Vagina (tissue), 2 donors: ENCODE measurements at regions not wholly inside any gene's neighbourhood (a gene's known extent, or its start where the extent isn't known, plus 50 kb on each side); places are given as distances from the start of the nearest gene placed in this dataset.

Experiments used
- DNase-seq, 2 donors: peaks; one replicate each; pipeline ENCODE4 v3.0.0-alpha.2; 2017; ENCODE audit errors: extremely low spot score in 2 of 2
- H3K27ac ChIP-seq: fragments of 200-600 bp; sonication (generic); one replicate; pipeline ENCODE4 v1.5.1; 2019
- H3K27me3 ChIP-seq: fragments of 200-600 bp; sonication (generic); one replicate; pipeline ENCODE4 v1.5.1; 2019
- H3K36me3 ChIP-seq, 2 donors: fragments of 200-600 bp; sonication (generic); one replicate each; pipeline ENCODE4 v1.5.1; 2017 to 2019
- H3K4me1 ChIP-seq: fragments of 200-600 bp; sonication (generic); one replicate; pipeline ENCODE4 v1.5.1; 2019
- H3K4me3 ChIP-seq, 2 donors: fragments of 200-600 bp; sonication (generic); 1 replicate in 1 of 2; 2 replicates in 1 of 2; pipeline ENCODE4 v1.5.1; 2016 to 2019
- H3K9me3 ChIP-seq: fragments of 200-600 bp; sonication (generic); one replicate; pipeline ENCODE4 v1.5.1; 2019
- CTCF ChIP-seq, 3 experiments: fragments of 450-650 bp in 2 of 3; fragments of 200-600 bp in 1 of 3; sonication (generic) in 1 of 3; IDR thresholded peaks; one replicate each; pipeline ENCODE4 v1.5.1; 2017 to 2019; ENCODE audit warnings: antibody characterized with exemption in 3 of 3, mild to moderate bottlenecking in 2 of 3, moderate library complexity in 2 of 3
- POLR2A ChIP-seq, 2 donors: fragments of 450-650 bp; IDR thresholded peaks; one replicate each; pipeline ENCODE4 v1.6.1; 2017; ENCODE audit warnings: antibody characterized with exemption in 2 of 2, mild to moderate bottlenecking in 2 of 2, moderate library complexity in 2 of 2
- POLR2AphosphoS5 ChIP-seq, 2 donors: sonication (generic); formaldehyde crosslinking; IDR thresholded peaks; one replicate each; pipeline ENCODE4 v1.9.0; 2017; ENCODE audit warnings: antibody characterized with exemption in 2 of 2, mild to moderate bottlenecking in 2 of 2, low read depth in 1 of 2; ENCODE audit not compliant: insufficient read depth in 1 of 2
- intact Hi-C: fragments of 100-400 bp; cut with DNase I; formaldehyde crosslinking; loops from one replicate; pipeline ENCODE4 v1.15.1; 2023

GRCh38 chr14:38040411-38040810 lies 167.3 kb upstream of the SSTR1 start:
- no peak overlapping the region for H3K27ac ChIP-seq
- TF ChIP-seq CTCF (IDR thresholded peaks at IDR 0.05) (no peak), POLR2AphosphoS5 (IDR thresholded peaks at IDR 0.05; ENCODE audit: insufficient read depth in 1 of 2, low read depth in 1 of 2) (no peak), POLR2A (IDR thresholded peaks at IDR 0.05) (no peak)
- no peaks in the 10 kb centered on the region for H3K9me3 ChIP-seq
- H3K4me3 ChIP-seq = no peak overlapping the region
- intact Hi-C loops = no loop called here
- H3K36me3 ChIP-seq = no peaks in the 10 kb centered on the region
- no peak for DNase-seq
- H3K4me1 ChIP-seq = no peaks in the 10 kb centered on the region
- H3K27me3 ChIP-seq = no peaks in the 10 kb centered on the region

- H3K36me3 ChIP-seq = no peaks in the 10 kb centered on the region
- H3K9me3 ChIP-seq = no peaks in the 10 kb centered on the region
- no peak overlapping the region for H3K27ac ChIP-seq
- H3K27me3 ChIP-seq = no peaks in the 10 kb centered on the region
- no peak for DNase-seq
- TF ChIP-seq CTCF (IDR thresholded peaks at IDR 0.05) = no peak
- TF ChIP-seq POLR2AphosphoS5 (IDR thresholded peaks at IDR 0.05; ENCODE audit: insufficient read depth in 1 of 2, low read depth in 1 of 2) = no peak
- no peak for TF ChIP-seq POLR2A (IDR thresholded peaks at IDR 0.05)
- H3K4me1 ChIP-seq = no peaks in the 10 kb centered on the region
- H3K4me3 ChIP-seq = no peak overlapping the region
- intact Hi-C loops = no loop called here
Observed at GRCh38 chr14:38042322-38042721, 165.4 kb upstream of the SSTR1 start.

GRCh38 chr14:38044710-38045109 lies 163.0 kb upstream of the SSTR1 start:
- no peak overlapping the region for H3K4me3 ChIP-seq
- H3K9me3 ChIP-seq = no peaks in the 10 kb centered on the region
- H3K36me3 ChIP-seq = no peaks in the 10 kb centered on the region
- H3K27ac ChIP-seq = no peak overlapping the region
- no peak for TF ChIP-seq POLR2AphosphoS5 (IDR thresholded peaks at IDR 0.05; ENCODE audit: insufficient read depth in 1 of 2, low read depth in 1 of 2)
- no peak for TF ChIP-seq CTCF (IDR thresholded peaks at IDR 0.05)
- TF ChIP-seq POLR2A (IDR thresholded peaks at IDR 0.05) = no peak
- intact Hi-C loops = no loop called here
- no peak for DNase-seq
- no peaks in the 10 kb centered on the region for H3K4me1 ChIP-seq
- no peaks in the 10 kb centered on the region for H3K27me3 ChIP-seq

- H3K4me3 ChIP-seq = no peak overlapping the region
- no peaks in the 10 kb centered on the region for H3K9me3 ChIP-seq
- H3K4me1 ChIP-seq = no peaks in the 10 kb centered on the region
- intact Hi-C loops = no loop called here
- no peaks in the 10 kb centered on the region for H3K36me3 ChIP-seq
- DNase-seq = no peak
- H3K27ac ChIP-seq = no peak overlapping the region
- TF ChIP-seq POLR2AphosphoS5 (IDR thresholded peaks at IDR 0.05; ENCODE audit: insufficient read depth in 1 of 2, low read depth in 1 of 2) (no peak), CTCF (IDR thresholded peaks at IDR 0.05) (no peak), POLR2A (IDR thresholded peaks at IDR 0.05) (no peak)
- H3K27me3 ChIP-seq = no peaks in the 10 kb centered on the region
Observed at GRCh38 chr14:38045461-38045860, 162.2 kb upstream of the SSTR1 start.

- Histone ChIP-seq H3K36me3 (no peaks in the 10 kb centered on the region), H3K27me3 (no peaks in the 10 kb centered on the region), H3K27ac (no peak overlapping the region), H3K9me3 (no peaks in the 10 kb centered on the region), H3K4me3 (no peak overlapping the region), H3K4me1 (no peaks in the 10 kb centered on the region)
- no peak for DNase-seq
- intact Hi-C loops = no loop called here
- TF ChIP-seq POLR2AphosphoS5 (IDR thresholded peaks at IDR 0.05; ENCODE audit: insufficient read depth in 1 of 2, low read depth in 1 of 2) (no peak), POLR2A (IDR thresholded peaks at IDR 0.05) (no peak), CTCF (IDR thresholded peaks at IDR 0.05) (no peak)
Observed at GRCh38 chr14:38046160-38046559, 161.5 kb upstream of the SSTR1 start.
